HUES6 (cell line): ENCODE measurements at regions not wholly inside any gene's neighbourhood (a gene's known extent, or its start where the extent isn't known, plus 50 kb on each side); places are given as distances from the start of the nearest gene placed in this dataset.

ENCODE experiments used
- H3K27ac ChIP-seq: 2 replicates; pipeline ENCODE4 v1.7.0; 2013; ENCODE audit warnings: low read depth, mild to moderate bottlenecking, low read length, inconsistent platforms
- H3K27me3 ChIP-seq: 2 replicates; pipeline ENCODE4 v1.6.1; 2013; ENCODE audit warnings: low read length; ENCODE audit not compliant: control insufficient read depth, insufficient read depth
- H3K36me3 ChIP-seq: 2 replicates; pipeline ENCODE4 v1.6.1; 2013; ENCODE audit warnings: low read length; ENCODE audit not compliant: control insufficient read depth, insufficient read depth
- H3K4me1 ChIP-seq: 2 replicates; pipeline ENCODE4 v1.6.1; 2013; ENCODE audit warnings: low read length; ENCODE audit not compliant: control insufficient read depth, insufficient read depth
- H3K4me3 ChIP-seq: 2 replicates; pipeline ENCODE4 v1.5.1; 2013; ENCODE audit warnings: low read depth, low read length
- H3K9ac ChIP-seq: one replicate; pipeline ENCODE4 v1.6.1; 2013; ENCODE audit warnings: mild to moderate bottlenecking, low read length
- H3K9me3 ChIP-seq: 2 replicates; pipeline ENCODE4 v1.6.1; 2013; ENCODE audit warnings: low read depth, low read length; ENCODE audit not compliant: control insufficient read depth, insufficient read depth

GRCh38 chr12:25843976-25844375 is 114.5 kb upstream of the RASSF8 start:
- H3K36me3 ChIP-seq = no peaks in the 10 kb centered on the region
- no peaks in the 10 kb centered on the region for H3K9me3 ChIP-seq
- H3K27me3 ChIP-seq = no peaks in the 10 kb centered on the region
- no peak overlapping the region for H3K9ac ChIP-seq
- H3K4me3 ChIP-seq = no peak overlapping the region
- H3K4me1 ChIP-seq = peaks cover 8% of the 10 kb centered on the region; the same call in 1 of the 2 replicates
- H3K27ac ChIP-seq = no peak overlapping the region

- Histone ChIP-seq H3K36me3 (no peaks in the 10 kb centered on the region), H3K9ac (no peak overlapping the region), H3K4me1 (peaks cover 8% of the 10 kb centered on the region; the same call in 1 of the 2 replicates), H3K27ac (no peak overlapping the region), H3K9me3 (no peaks in the 10 kb centered on the region), H3K4me3 (no peak overlapping the region), H3K27me3 (no peaks in the 10 kb centered on the region)
Measured at GRCh38 chr12:25845415-25845814, 113.1 kb upstream of the RASSF8 start.

GRCh38 chr12:25852792-25853191 is 105.7 kb upstream of the RASSF8 start:
- H3K9me3 ChIP-seq = no peaks in the 10 kb centered on the region
- H3K4me3 ChIP-seq = no peak overlapping the region
- H3K9ac ChIP-seq = no peak overlapping the region
- no peak overlapping the region for H3K27ac ChIP-seq
- H3K4me1 ChIP-seq = no peaks in the 10 kb centered on the region
- H3K27me3 ChIP-seq = no peaks in the 10 kb centered on the region
- H3K36me3 ChIP-seq = no peaks in the 10 kb centered on the region

- Histone ChIP-seq H3K9ac (no peak overlapping the region), H3K9me3 (no peaks in the 10 kb centered on the region), H3K4me3 (no peak overlapping the region), H3K36me3 (no peaks in the 10 kb centered on the region), H3K27ac (no peak overlapping the region), H3K27me3 (no peaks in the 10 kb centered on the region), H3K4me1 (no peaks in the 10 kb centered on the region)
Measured at GRCh38 chr12:25853316-25854095, 105.0 kb upstream of the RASSF8 start.

- Histone ChIP-seq H3K27ac (no peak overlapping the region), H3K4me1 (no peaks in the 10 kb centered on the region), H3K4me3 (no peak overlapping the region)
Measured at GRCh38 chr12:25854991-25855390, 103.5 kb upstream of the RASSF8 start.

GRCh38 chr12:25855716-25856115 is 102.8 kb upstream of the RASSF8 start:
- Histone ChIP-seq H3K36me3 (no peaks in the 10 kb centered on the region), H3K9ac (no peak overlapping the region), H3K4me3 (no peak overlapping the region), H3K27ac (no peak overlapping the region), H3K9me3 (no peaks in the 10 kb centered on the region), H3K27me3 (no peaks in the 10 kb centered on the region), H3K4me1 (no peaks in the 10 kb centered on the region)

More at GRCh38 chr12:25854991-25855390, 103.5 kb upstream of the RASSF8 start:
- no peak overlapping the region for H3K9ac ChIP-seq
- no peaks in the 10 kb centered on the region for H3K36me3 ChIP-seq
- no peaks in the 10 kb centered on the region for H3K9me3 ChIP-seq
- no peaks in the 10 kb centered on the region for H3K27me3 ChIP-seq

- Histone ChIP-seq H3K9me3 (no peaks in the 10 kb centered on the region), H3K36me3 (no peaks in the 10 kb centered on the region), H3K4me3 (no peak overlapping the region), H3K27ac (no peak overlapping the region), H3K4me1 (no peaks in the 10 kb centered on the region), H3K27me3 (no peaks in the 10 kb centered on the region), H3K9ac (no peak overlapping the region)
Measured at GRCh38 chr12:25859976-25860375, 98.5 kb upstream of the RASSF8 start.

GRCh38 chr12:25861226-25861625 is 97.3 kb upstream of the RASSF8 start:
- H3K27me3 ChIP-seq = no peaks in the 10 kb centered on the region
- no peak overlapping the region for H3K9ac ChIP-seq
- H3K9me3 ChIP-seq = no peaks in the 10 kb centered on the region
- no peaks in the 10 kb centered on the region for H3K4me1 ChIP-seq
- H3K27ac ChIP-seq = no peak overlapping the region
- no peaks in the 10 kb centered on the region for H3K36me3 ChIP-seq
- H3K4me3 ChIP-seq = no peak overlapping the region

- Histone ChIP-seq H3K4me3 (no peak overlapping the region), H3K27me3 (no peaks in the 10 kb centered on the region), H3K9ac (no peak overlapping the region), H3K27ac (no peak overlapping the region), H3K36me3 (no peaks in the 10 kb centered on the region), H3K9me3 (no peaks in the 10 kb centered on the region), H3K4me1 (no peaks in the 10 kb centered on the region)
Measured at GRCh38 chr12:25864306-25865276, 93.9 kb upstream of the RASSF8 start.

- no peaks in the 10 kb centered on the region for H3K36me3 ChIP-seq
- H3K4me1 ChIP-seq = no peaks in the 10 kb centered on the region
- no peak overlapping the region for H3K9ac ChIP-seq
- H3K4me3 ChIP-seq = no peak overlapping the region
- no peaks in the 10 kb centered on the region for H3K27me3 ChIP-seq
- H3K9me3 ChIP-seq = no peaks in the 10 kb centered on the region
- H3K27ac ChIP-seq = no peak overlapping the region
Measured at GRCh38 chr12:25866586-25867378, 91.7 kb upstream of the RASSF8 start.
